Lower leg skin (tissue), 4 donors: ENCODE measurements at regions not wholly inside any gene's neighbourhood (a gene's known extent, or its start where the extent isn't known, plus 50 kb on each side); places are given as distances from the start of the nearest gene placed in this dataset.

Experiments
- DNase-seq, 2 donors: peaks; one replicate each; pipeline ENCODE4 v3.0.0-alpha.2; 2019; ENCODE audit warnings: low spot score in 2 of 2
- H3K4me3 ChIP-seq: fragments of 200-600 bp; sonication (generic); 2 replicates; pipeline ENCODE4 v1.5.1; 2017; ENCODE audit warnings: mild to moderate bottlenecking, low read depth; ENCODE audit not compliant: poor library complexity, severe bottlenecking
- POLR2A ChIP-seq, 2 donors: fragments of 450-650 bp; IDR thresholded peaks; one replicate each; pipeline ENCODE4 v1.6.1; 2016 to 2017; ENCODE audit warnings: antibody characterized with exemption in 2 of 2, mild to moderate bottlenecking in 1 of 2, moderate library complexity in 1 of 2
- WGBS, 2 donors: methylation state at CpG; one replicate each; pipeline ENCODE4 v1.1.5; 2018; 5-methylcytosine and 5-hydroxymethylcytosine counted together
- intact Hi-C: fragments of 100-400 bp; cut with DNase I; formaldehyde crosslinking; loops from one replicate; pipeline ENCODE4 v1.15.0; 2023; ENCODE audit warnings: low total_unique reads
- TF ChIP-seq, protein P1 (sequence below), 3 donors: fragments of 450-650 bp; IDR thresholded peaks; one replicate each; pipeline ENCODE4 v1.5.1; 2016; ENCODE audit warnings: antibody characterized with exemption in 3 of 3, mild to moderate bottlenecking in 3 of 3, moderate library complexity in 2 of 3

DNA sequence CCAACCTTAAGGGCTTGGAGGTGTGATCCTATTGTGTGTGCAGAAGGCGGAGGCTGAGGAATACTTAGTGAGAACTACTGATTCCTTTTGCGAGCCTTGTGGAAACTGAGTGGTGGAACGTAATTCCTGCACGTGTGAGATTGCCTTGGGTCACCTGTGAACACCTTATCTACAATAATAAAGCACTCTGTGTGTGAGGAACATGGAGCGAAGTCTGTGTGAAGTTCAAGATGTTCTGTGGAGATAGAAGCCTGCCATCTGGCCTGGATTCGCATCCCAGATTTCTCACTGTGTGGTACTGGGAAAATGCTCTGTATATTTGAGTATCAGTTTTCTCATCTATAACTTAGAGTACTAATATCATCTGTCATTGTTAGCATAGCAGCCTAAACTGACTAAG lies 179.5 kb upstream of the PDZRN3 start:
- no peak for DNase-seq
- TF ChIP-seq, protein P1, sequence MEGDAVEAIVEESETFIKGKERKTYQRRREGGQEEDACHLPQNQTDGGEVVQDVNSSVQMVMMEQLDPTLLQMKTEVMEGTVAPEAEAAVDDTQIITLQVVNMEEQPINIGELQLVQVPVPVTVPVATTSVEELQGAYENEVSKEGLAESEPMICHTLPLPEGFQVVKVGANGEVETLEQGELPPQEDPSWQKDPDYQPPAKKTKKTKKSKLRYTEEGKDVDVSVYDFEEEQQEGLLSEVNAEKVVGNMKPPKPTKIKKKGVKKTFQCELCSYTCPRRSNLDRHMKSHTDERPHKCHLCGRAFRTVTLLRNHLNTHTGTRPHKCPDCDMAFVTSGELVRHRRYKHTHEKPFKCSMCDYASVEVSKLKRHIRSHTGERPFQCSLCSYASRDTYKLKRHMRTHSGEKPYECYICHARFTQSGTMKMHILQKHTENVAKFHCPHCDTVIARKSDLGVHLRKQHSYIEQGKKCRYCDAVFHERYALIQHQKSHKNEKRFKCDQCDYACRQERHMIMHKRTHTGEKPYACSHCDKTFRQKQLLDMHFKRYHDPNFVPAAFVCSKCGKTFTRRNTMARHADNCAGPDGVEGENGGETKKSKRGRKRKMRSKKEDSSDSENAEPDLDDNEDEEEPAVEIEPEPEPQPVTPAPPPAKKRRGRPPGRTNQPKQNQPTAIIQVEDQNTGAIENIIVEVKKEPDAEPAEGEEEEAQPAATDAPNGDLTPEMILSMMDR (IDR thresholded peaks at IDR 0.05): no peak
- no peak for TF ChIP-seq POLR2A (IDR thresholded peaks at IDR 0.05)
- 78 to 93% methylated on average over 6 of the region's 6 CpGs for WGBS, 2 donors
- intact Hi-C loops: no loop called here
- no peak overlapping the region for H3K4me3 ChIP-seq

DNA sequence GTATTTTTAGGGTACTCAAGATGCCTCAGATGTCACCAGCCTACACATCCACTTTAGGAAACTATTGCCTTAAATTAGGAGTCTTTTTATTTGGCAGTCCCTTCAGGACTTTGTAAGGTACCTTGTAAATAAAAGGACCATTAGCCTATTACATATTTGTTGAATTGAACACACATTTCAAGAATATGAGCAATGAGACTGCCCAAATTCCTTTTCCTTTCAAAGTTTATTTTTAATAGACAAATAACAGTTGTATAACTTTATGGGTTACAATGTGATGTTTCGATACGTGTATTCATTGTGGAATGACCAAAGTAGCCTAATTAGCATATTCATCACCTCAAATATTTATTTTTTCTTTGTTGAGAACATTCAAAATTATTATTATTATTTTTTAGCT lies 176.7 kb upstream of the PDZRN3 start:
- TF ChIP-seq, protein P1 (IDR thresholded peaks at IDR 0.05): no peak
- no peak for TF ChIP-seq POLR2A (IDR thresholded peaks at IDR 0.05)
- 89 to 94% methylated on average over 2 of the region's 2 CpGs for WGBS, 2 donors
- no peak for DNase-seq
- no peak overlapping the region for H3K4me3 ChIP-seq
- intact Hi-C loops: no loop called here

DNA sequence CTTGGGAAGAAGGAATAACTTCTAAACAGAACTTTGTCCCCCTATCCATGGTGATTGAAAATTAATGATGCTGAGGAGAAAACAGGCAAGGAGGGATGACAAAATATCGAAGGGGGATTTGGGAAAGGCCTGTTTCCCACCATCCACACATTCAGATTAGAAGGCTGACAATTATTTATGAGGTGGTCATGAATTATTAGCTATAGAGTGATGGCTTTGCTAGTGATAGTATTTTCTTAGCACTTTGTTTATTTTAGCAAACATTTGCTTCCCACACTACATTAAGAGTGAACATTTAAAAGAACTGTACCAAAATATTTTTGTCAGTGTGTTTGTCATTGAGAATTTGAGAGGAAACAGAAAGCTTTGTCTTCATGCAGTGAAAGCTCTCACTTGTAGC lies 172.6 kb upstream of the PDZRN3 start:
- DNase-seq: no peak
- WGBS, 2 donors: 83 to 87% methylated on average over 1 of the region's 1 CpG
- intact Hi-C loops: no loop called here
- no peak for TF ChIP-seq POLR2A (IDR thresholded peaks at IDR 0.05)
- no peak overlapping the region for H3K4me3 ChIP-seq

DNA sequence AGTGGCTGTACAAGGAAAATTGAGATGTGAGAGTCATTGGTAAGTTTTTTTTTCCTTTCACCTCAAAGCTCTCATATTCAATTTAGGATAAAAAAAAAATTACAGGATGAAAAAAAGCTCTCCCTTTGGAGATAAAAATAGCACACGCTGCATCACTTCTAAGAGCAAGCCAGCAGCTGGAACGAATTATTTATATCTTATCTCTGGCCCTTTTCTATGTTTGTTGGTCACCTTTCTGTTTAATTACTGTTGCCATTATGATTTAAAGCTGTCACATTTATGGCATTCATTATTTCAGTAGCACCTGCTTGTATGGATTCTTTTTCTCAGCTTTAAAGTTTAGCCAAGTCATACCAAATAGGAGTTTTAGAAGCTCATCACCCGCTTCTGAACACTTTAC lies 171.6 kb upstream of the PDZRN3 start:
- no peak for DNase-seq
- no peak overlapping the region for H3K4me3 ChIP-seq
- intact Hi-C loops: no loop called here
- WGBS, 2 donors: 61 to 75% methylated on average over 3 of the region's 3 CpGs
- no peak for TF ChIP-seq POLR2A (IDR thresholded peaks at IDR 0.05)
- TF ChIP-seq, protein P1 (IDR thresholded peaks at IDR 0.05): no peak

DNA sequence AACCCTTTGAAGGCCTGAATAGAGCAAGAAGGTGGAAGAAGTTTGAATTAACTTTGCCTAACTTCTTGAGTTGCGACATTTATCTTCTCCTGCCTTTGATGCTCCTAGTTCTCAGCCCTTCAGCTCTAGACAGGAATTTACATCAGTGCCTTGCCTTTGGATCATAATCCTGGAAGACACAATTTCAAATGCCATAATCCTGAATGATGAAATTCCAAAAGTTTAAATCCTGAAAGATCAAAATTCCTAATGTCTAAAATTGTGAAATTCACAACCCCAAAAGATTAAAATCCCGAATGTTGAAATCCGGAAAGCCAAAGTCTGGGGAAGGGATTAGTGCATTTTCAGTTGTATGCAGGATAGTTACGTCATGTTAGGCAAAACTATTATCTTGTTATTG lies 166.6 kb upstream of the PDZRN3 start:
- no peak for TF ChIP-seq POLR2A (IDR thresholded peaks at IDR 0.05)
- TF ChIP-seq, protein P1 (IDR thresholded peaks at IDR 0.05): no peak
- DNase-seq: no peak
- H3K4me3 ChIP-seq: no peak overlapping the region
- WGBS, 2 donors: 68 to 97% methylated on average over 4 of the region's 4 CpGs
- intact Hi-C loops: no loop called here

DNA sequence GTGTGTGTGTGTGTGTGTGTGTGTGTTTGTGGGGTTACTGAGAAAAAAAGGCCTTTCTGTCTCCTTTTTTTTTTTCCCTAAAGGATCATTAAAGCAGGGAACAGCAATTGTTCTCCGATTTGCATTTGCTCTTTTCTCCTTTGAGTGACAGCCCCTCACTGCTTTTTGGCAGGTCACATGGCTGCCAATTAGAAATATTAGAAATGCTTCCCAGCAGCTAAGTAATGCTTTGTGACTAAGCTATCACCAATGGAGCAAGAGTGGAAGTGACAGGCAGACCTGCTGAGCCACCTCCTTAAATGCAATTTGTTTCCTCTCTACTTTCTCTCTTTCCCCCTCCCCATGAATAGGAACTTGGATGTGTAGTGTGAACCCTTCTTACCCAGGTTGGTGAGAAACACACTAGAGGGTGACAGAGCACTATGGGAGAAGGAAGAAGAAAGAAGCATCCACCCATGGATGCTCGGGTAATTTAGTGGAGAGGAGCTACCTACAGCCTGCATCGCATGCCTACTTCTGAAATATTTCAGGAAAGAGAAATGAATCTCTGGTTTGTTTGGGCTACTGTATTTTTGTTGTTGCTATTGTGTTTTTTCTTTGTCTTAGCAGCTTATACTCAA lies 165.2 kb upstream of the PDZRN3 start:
- TF ChIP-seq POLR2A (IDR thresholded peaks at IDR 0.05): no peak
- TF ChIP-seq, protein P1 (IDR thresholded peaks at IDR 0.05): no peak
- intact Hi-C loops: no loop called here
- H3K4me3 ChIP-seq: no peak overlapping the region
- WGBS, 2 donors: 86 to 87% methylated on average over 3 of the region's 3 CpGs
- DNase-seq: no peak
